IMR-90 (cell line): ENCODE measurements at regions not wholly inside any gene's neighbourhood (a gene's known extent, or its start where the extent isn't known, plus 50 kb on each side); places are given as distances from the start of the nearest gene placed in this dataset.

Source experiments
- ATAC-seq: fragments of 200-7000 bp; cut with Tn5 transposase; 2 replicates; pipeline ENCODE4 v1.9.1; 2020; ENCODE audit warnings: low read depth, mild to moderate bottlenecking, moderate library complexity
- BruUV-seq: library from RNA; stranded (reverse); fragments of 400-500 nt; replicated peaks from 2 replicates; lab custom pipeline; 2021; lab: Mats Ljungman, UMichigan
- CTCF ChIA-PET: fragments of 300-600 bp; formaldehyde crosslinking; extraction: SDS; loops from one replicate; lab custom pipeline; 2021; ENCODE audit warnings: antibody characterized with exemption; lab: Yijun Ruan, JAX
- POLR2A ChIA-PET: fragments of 300-600 bp; sonication (Branson Sonifier 250); formaldehyde crosslinking; loops from one replicate; lab custom pipeline; 2022; ENCODE audit warnings: antibody characterized with exemption; ENCODE audit not compliant: unreplicated experiment; lab: Charles Lee
- DNase-seq: peaks from one replicate; pipeline ENCODE4 v3.0.0; 2013
- H2AFZ ChIP-seq: replicated peaks from 2 replicates; pipeline ENCODE3; 2013; ENCODE audit warnings: low read length, mild to moderate bottlenecking; ENCODE audit not compliant: poor library complexity
- H2AK5ac ChIP-seq: 2 replicates; pipeline ENCODE4 v1.6.1; 2013; ENCODE audit warnings: low read depth, low read length, inconsistent platforms
- H2AK9ac ChIP-seq: replicated peaks from 2 replicates; pipeline ENCODE3; 2013; ENCODE audit warnings: mild to moderate bottlenecking, low read depth, low read length, moderate library complexity; ENCODE audit not compliant: poor library complexity
- H2BK120ac ChIP-seq: 2 replicates; pipeline ENCODE4 v1.6.1; 2013; ENCODE audit warnings: low read depth, low read length, inconsistent platforms
- H2BK15ac ChIP-seq: 3 replicates; pipeline ENCODE4 v1.6.1; 2013; ENCODE audit warnings: low read depth, low read length, inconsistent platforms
- H2BK20ac ChIP-seq: 2 replicates; pipeline ENCODE4 v1.6.1; 2013; ENCODE audit warnings: low read depth, mild to moderate bottlenecking, inconsistent platforms, low read length, moderate library complexity
- H2BK5ac ChIP-seq: 2 replicates; pipeline ENCODE4 v1.6.1; 2013; ENCODE audit warnings: mild to moderate bottlenecking, low read depth, low read length, inconsistent platforms; ENCODE audit not compliant: poor library complexity, severe bottlenecking
- H3K14ac ChIP-seq: replicated peaks from 2 replicates; pipeline ENCODE4 v1.6.1; 2013; ENCODE audit warnings: low read depth, low read length, inconsistent platforms
- H3K18ac ChIP-seq: 2 replicates; pipeline ENCODE4 v1.6.1; 2013; ENCODE audit warnings: low read depth, low read length, control low read depth
- H3K23ac ChIP-seq: 2 replicates; pipeline ENCODE4 v1.6.1; 2013; ENCODE audit warnings: low read depth, low read length, inconsistent platforms
- H3K27ac ChIP-seq: 2 replicates; pipeline ENCODE4 v1.5.1; 2013; ENCODE audit warnings: mild to moderate bottlenecking, control low read depth, low read length; ENCODE audit not compliant: insufficient read depth
- H3K27me3 ChIP-seq: 2 replicates; pipeline ENCODE4 v1.6.1; 2013; ENCODE audit warnings: low read length; ENCODE audit not compliant: control insufficient read depth, insufficient read depth
- H3K36me3 ChIP-seq: 2 replicates; pipeline ENCODE4 v1.6.1; 2013; ENCODE audit warnings: low read length, mixed read lengths; ENCODE audit not compliant: control insufficient read depth, insufficient read depth
- H3K4ac ChIP-seq: 2 replicates; pipeline ENCODE4 v1.6.1; 2013; ENCODE audit warnings: low read depth, low read length, inconsistent platforms
- H3K4me1 ChIP-seq: 2 replicates; pipeline ENCODE4 v1.6.1; 2013; ENCODE audit warnings: low read length, mixed read lengths; ENCODE audit not compliant: control insufficient read depth, insufficient read depth
- H3K4me2 ChIP-seq: 2 replicates; pipeline ENCODE4 v1.6.1; 2013; ENCODE audit warnings: low read depth, mild to moderate bottlenecking, control low read depth, low read length, moderate library complexity
- H3K4me3 ChIP-seq: 2 replicates; pipeline ENCODE4 v1.5.1; 2013; ENCODE audit warnings: low read depth, mild to moderate bottlenecking, control low read depth, low read length, moderate library complexity; ENCODE audit not compliant: insufficient read depth
- H3K56ac ChIP-seq: 2 replicates; pipeline ENCODE4 v1.6.1; 2013; ENCODE audit warnings: low read length, inconsistent platforms; ENCODE audit not compliant: insufficient read depth; ENCODE audit errors: extremely low read depth
- H3K79me1 ChIP-seq, 2 experiments: 2 replicates each; pipeline ENCODE4 v1.6.1; 2013; ENCODE audit warnings: low read length in 2 of 2, inconsistent platforms in 1 of 2, low read depth in 1 of 2
- H3K9ac ChIP-seq: 2 replicates; pipeline ENCODE4 v1.6.1; 2013; ENCODE audit warnings: low read depth, low read length, control low read depth
- H3K9me1 ChIP-seq: 2 replicates; pipeline ENCODE4 v1.6.1; 2013; ENCODE audit warnings: low read length, inconsistent platforms; ENCODE audit not compliant: insufficient read depth
- H3K9me3 ChIP-seq: 2 replicates; pipeline ENCODE4 v1.6.1; 2013; ENCODE audit warnings: low read length; ENCODE audit not compliant: control insufficient read depth, insufficient read depth
- H4K20me1 ChIP-seq: 2 replicates; pipeline ENCODE4 v1.6.1; 2013; ENCODE audit warnings: low read length, inconsistent platforms; ENCODE audit not compliant: insufficient read depth
- H4K5ac ChIP-seq: 2 replicates; pipeline ENCODE4 v1.6.1; 2013; ENCODE audit warnings: mild to moderate bottlenecking, low read depth, low read length, control low read depth
- H4K8ac ChIP-seq, 2 experiments: 2 replicates each; pipeline ENCODE4 v1.6.1; 2013; ENCODE audit warnings: low read depth in 2 of 2, low read length in 2 of 2, control low read depth in 1 of 2, inconsistent platforms in 1 of 2
- H4K91ac ChIP-seq: 2 replicates; pipeline ENCODE4 v1.6.1; 2013; ENCODE audit warnings: low read depth, low read length, inconsistent platforms; ENCODE audit not compliant: insufficient read depth
- CEBPB ChIP-seq: IDR thresholded peaks from 2 replicates; pipeline ENCODE4 v1.6.1; 2012; ENCODE audit warnings: low read depth, low read length, improper control_type of control experiment
- MAFK ChIP-seq: IDR thresholded peaks from 2 replicates; pipeline ENCODE4 v1.6.1; 2012; ENCODE audit warnings: low read depth, low read length, improper control_type of control experiment
- MAZ ChIP-seq: IDR thresholded peaks from 2 replicates; pipeline ENCODE4 v1.6.1; 2012; ENCODE audit warnings: low read depth, mild to moderate bottlenecking, low read length, improper control_type of control experiment, moderate library complexity, borderline replicate concordance
- MXI1 ChIP-seq: IDR thresholded peaks from 2 replicates; pipeline ENCODE4 v1.6.1; 2012; ENCODE audit warnings: low read depth, mild to moderate bottlenecking, low read length, moderate library complexity, borderline replicate concordance
- NFE2L2 ChIP-seq: fragments of 150-350 bp; IDR thresholded peaks from 2 replicates; pipeline ENCODE4 v1.6.1; 2016; ENCODE audit warnings: low read depth, mild to moderate bottlenecking, low read length
- POLR2A ChIP-seq: IDR thresholded peaks from 2 replicates; pipeline ENCODE4 v1.6.1; 2012; ENCODE audit warnings: mild to moderate bottlenecking, low read depth, low read length
- RAD21 ChIP-seq: IDR thresholded peaks from 2 replicates; pipeline ENCODE4 v1.6.1; 2012; ENCODE audit warnings: low read length, improper control_type of control experiment
- RCOR1 ChIP-seq: IDR thresholded peaks from 2 replicates; pipeline ENCODE4 v1.6.1; 2012; ENCODE audit warnings: mild to moderate bottlenecking, low read length, improper control_type of control experiment; ENCODE audit not compliant: insufficient replicate concordance
- RFX5 ChIP-seq: IDR thresholded peaks from 2 replicates; pipeline ENCODE4 v1.8.0; 2012; ENCODE audit warnings: low read depth, mild to moderate bottlenecking, low read length, moderate library complexity
- SMC3 ChIP-seq: fragments of 150-350 bp; IDR thresholded peaks from 2 replicates; pipeline ENCODE4 v1.6.1; 2016; ENCODE audit warnings: low read depth, mild to moderate bottlenecking, antibody characterized with exemption, low read length, moderate library complexity
- WGBS, 2 experiments: methylation state at CpG; one replicate each; pipeline versions ENCODE4 v1.1.5 to v1.1.7; 2013; ENCODE audit warnings: missing lambda C conversion rate in 2 of 2; ENCODE audit not compliant: insufficient read length in 1 of 2; ENCODE audit errors: extremely low coverage in 2 of 2; 5-methylcytosine and 5-hydroxymethylcytosine counted together
- dilution Hi-C: fragments of 300-500 bp; cut with HindIII; formaldehyde crosslinking; loops from one replicate; pipeline ENCODE4 v1.14.3; 2018; ENCODE audit warnings: low sequenced_read_pairs; ENCODE audit not compliant: unreplicated experiment
- in situ Hi-C: fragments of 300-500 bp; cut with MboI; formaldehyde crosslinking; loops from 3 replicates; pipeline ENCODE4 v1.14.3; 2019; ENCODE audit warnings: low sequenced_read_pairs, inconsistent platforms, mixed read lengths
- intact Hi-C: fragments of 100-400 bp; cut with micrococcal nuclease; formaldehyde crosslinking; loops from 2 replicates; pipeline ENCODE4 v1.10.0; 2022
- TF ChIP-seq, protein P1 (sequence below): fragments of 150-350 bp; IDR thresholded peaks from 2 replicates; pipeline ENCODE4 v1.6.1; 2016; ENCODE audit warnings: low read depth, mild to moderate bottlenecking, low read length, moderate library complexity, borderline replicate concordance
- TF ChIP-seq, protein P2 (sequence below): fragments of 150-350 bp; IDR thresholded peaks from 2 replicates; pipeline ENCODE4 v1.6.1; 2017; ENCODE audit warnings: mild to moderate bottlenecking, antibody characterized with exemption, low read length, low read depth

DNA sequence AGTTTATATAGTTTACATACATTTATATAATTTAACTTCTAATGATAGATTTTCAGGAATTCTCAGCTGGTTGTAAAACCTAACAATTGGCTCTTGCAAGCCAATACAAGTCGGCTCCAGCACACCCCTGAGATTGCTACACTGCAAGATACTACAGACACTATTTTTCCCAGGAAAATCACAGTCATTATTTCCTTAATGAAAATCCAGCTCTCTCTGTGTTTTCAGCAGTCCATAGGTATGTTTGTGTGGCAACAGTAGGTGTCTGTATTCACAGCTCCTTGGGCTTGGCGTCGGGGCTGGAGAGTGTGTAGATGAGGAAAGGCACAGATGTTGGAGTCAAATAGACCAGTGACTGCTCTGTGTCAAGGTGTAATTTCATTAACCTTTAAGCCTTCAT lies 78.7 kb upstream of the SPTBN1 start:
- Histone ChIP-seq H3K4me2 (no peak overlapping the region), H3K23ac (no peak overlapping the region), H2AK5ac (no peak overlapping the region), H2BK120ac (no peak overlapping the region), H4K8ac (no peak overlapping the region), H2BK15ac (no peak overlapping the region; the same call in 2 of the 3 replicates), H3K4me3 (no peak overlapping the region), H2AK9ac (no peak overlapping the region), H2BK5ac (no peak overlapping the region), H3K27ac (no peak overlapping the region), H3K14ac (no peak overlapping the region), H3K9me1 (peaks cover 2% of the 10 kb centered on the region; the same call in 1 of the 2 replicates), H3K27me3 (peaks cover 2% of the 10 kb centered on the region; the same call in 1 of the 2 replicates), H2AFZ (no peak overlapping the region), H3K56ac (no peak overlapping the region), H3K9me3 (no peaks in the 10 kb centered on the region), H3K18ac (no peak overlapping the region), H4K5ac (no peak overlapping the region), H3K36me3 (no peaks in the 10 kb centered on the region), H3K79me1 (no peaks in the 10 kb centered on the region), H3K9ac (no peak overlapping the region), H4K91ac (no peak overlapping the region), H2BK20ac (no peak overlapping the region), H3K4ac (no peak overlapping the region), H3K4me1 (no peaks in the 10 kb centered on the region), H4K20me1 (no peaks in the 10 kb centered on the region)
- POLR2A ChIA-PET, result no interaction called here
- DNase-seq, result no peak
- ATAC-seq, result no peak
- no CpG with 5 or more reads among the region's 3 CpGs for WGBS, 2 experiments
- in situ Hi-C loops (no loop called here), intact Hi-C loops (no loop called here), dilution Hi-C loops (no loop called here)
- CTCF ChIA-PET, result interaction anchor here (1.0 kb wide), 1 partner anchor 18 kb away, joined by 3 read pairs; no protein-coding TSS in a partner anchor
- no TSS peak for BruUV-seq
- TF ChIP-seq RFX5, result no peak
- no peak for TF ChIP-seq RAD21
- no peak for TF ChIP-seq MAFK
- TF ChIP-seq MAZ, result no peak
- TF ChIP-seq NFE2L2, result no peak
- TF ChIP-seq SMC3, result no peak
- TF ChIP-seq POLR2A, result no peak
- no peak for TF ChIP-seq MXI1
- TF ChIP-seq, protein P1, sequence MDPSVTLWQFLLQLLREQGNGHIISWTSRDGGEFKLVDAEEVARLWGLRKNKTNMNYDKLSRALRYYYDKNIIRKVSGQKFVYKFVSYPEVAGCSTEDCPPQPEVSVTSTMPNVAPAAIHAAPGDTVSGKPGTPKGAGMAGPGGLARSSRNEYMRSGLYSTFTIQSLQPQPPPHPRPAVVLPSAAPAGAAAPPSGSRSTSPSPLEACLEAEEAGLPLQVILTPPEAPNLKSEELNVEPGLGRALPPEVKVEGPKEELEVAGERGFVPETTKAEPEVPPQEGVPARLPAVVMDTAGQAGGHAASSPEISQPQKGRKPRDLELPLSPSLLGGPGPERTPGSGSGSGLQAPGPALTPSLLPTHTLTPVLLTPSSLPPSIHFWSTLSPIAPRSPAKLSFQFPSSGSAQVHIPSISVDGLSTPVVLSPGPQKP, result no peak
- TF ChIP-seq, protein P2, sequence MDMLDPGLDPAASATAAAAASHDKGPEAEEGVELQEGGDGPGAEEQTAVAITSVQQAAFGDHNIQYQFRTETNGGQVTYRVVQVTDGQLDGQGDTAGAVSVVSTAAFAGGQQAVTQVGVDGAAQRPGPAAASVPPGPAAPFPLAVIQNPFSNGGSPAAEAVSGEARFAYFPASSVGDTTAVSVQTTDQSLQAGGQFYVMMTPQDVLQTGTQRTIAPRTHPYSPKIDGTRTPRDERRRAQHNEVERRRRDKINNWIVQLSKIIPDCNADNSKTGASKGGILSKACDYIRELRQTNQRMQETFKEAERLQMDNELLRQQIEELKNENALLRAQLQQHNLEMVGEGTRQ, result no peak
- no peak for TF ChIP-seq RCOR1
- TF ChIP-seq CEBPB, result no peak
